Heart right ventricle (tissue), 16 donors: ENCODE measurements at regions not wholly inside any gene's neighbourhood (a gene's known extent, or its start where the extent isn't known, plus 50 kb on each side); places are given as distances from the start of the nearest gene placed in this dataset.

Experiments used
- ATAC-seq, 8 donors: fragments of 200-7000 bp; cut with Tn5 transposase; one replicate each; pipeline ENCODE4 v1.9.1; 2020; ENCODE audit warnings: mild to moderate bottlenecking in 8 of 8, moderate library complexity in 8 of 8, moderate number of reproducible peaks in 1 of 8
- DNase-seq, 2 donors: peaks; one replicate each; pipeline ENCODE4 v3.0.0-alpha.2; 2020
- H3K27ac ChIP-seq, 10 donors: fragments of 200-600 bp; sonication (generic) in 2 of 10; one replicate each; pipeline versions ENCODE4 v1.5.0 to v1.8.0; 2020 to 2022; ENCODE audit warnings: mild to moderate bottlenecking in 3 of 10
- H3K27me3 ChIP-seq, 7 donors: fragments of 200-600 bp; one replicate each; pipeline ENCODE4 v1.8.0; 2021 to 2022; ENCODE audit warnings: mild to moderate bottlenecking in 2 of 7
- H3K36me3 ChIP-seq, 9 donors: fragments of 200-600 bp; sonication (generic) in 1 of 9; one replicate each; pipeline versions ENCODE4 v1.5.0 to v1.8.0; 2020 to 2022; ENCODE audit warnings: mild to moderate bottlenecking in 2 of 9
- H3K4me1 ChIP-seq, 9 donors: fragments of 200-600 bp; sonication (generic) in 1 of 9; one replicate each; pipeline versions ENCODE4 v1.5.0 to v1.8.0; 2020 to 2022; ENCODE audit warnings: mild to moderate bottlenecking in 4 of 9
- H3K4me3 ChIP-seq, 10 donors: fragments of 200-600 bp; sonication (generic) in 2 of 10; one replicate each; pipeline versions ENCODE4 v1.5.0 to v1.8.0; 2020 to 2022; ENCODE audit warnings: mild to moderate bottlenecking in 7 of 10, moderate library complexity in 2 of 10
- H3K9me3 ChIP-seq, 11 donors: fragments of 200-600 bp in 10 of 11; sonication (generic) in 2 of 11; one replicate each; pipeline versions ENCODE4 v1.5.0 to v1.8.0; 2013 to 2022; ENCODE audit warnings: mild to moderate bottlenecking in 2 of 11, control low read depth in 1 of 11, moderate library complexity in 1 of 11
- CTCF ChIP-seq, 9 donors: fragments of 200-600 bp; sonication (generic) in 2 of 9; IDR thresholded peaks; one replicate each; pipeline versions ENCODE4 v1.5.0 to v1.8.0; 2021 to 2022; ENCODE audit warnings: antibody characterized with exemption in 9 of 9, mild to moderate bottlenecking in 5 of 9, moderate library complexity in 1 of 9
- WGBS, 2 donors: extraction: QIAGEN DNeasy Blood & Tissue Kit; methylation state at CpG; one replicate each; pipeline ENCODE4 v1.1.7; 2013; ENCODE audit warnings: inconsistent platforms in 1 of 2; 5-methylcytosine and 5-hydroxymethylcytosine counted together
- intact Hi-C, 10 donors: fragments of 100-400 bp; cut with DNase I; formaldehyde crosslinking; loops; one replicate each; pipeline versions ENCODE4 v1.11.1 to v1.14.2; 2022
- donor health status: Arrhythmogenic right ventricular cardiomyopathy.
- donor health status: ischemic (EF 13 %, LVEDD 7.1; RV severe dilation, severe dysfunction).
- donor health status: healthy with polysubstance abuse.
- donor health status: DM: no; HTN: yes; CAD: no.
- donor health status: DM: no; HTN: no; CAD: no.
- donor health status: ischemic (EF 25% LVEDD 6.9; RV normal size, moderate dysfunction).
- donor health status: ischemic (EF 25% LVEDD 5.7; RV mildly dilated, moderate dysfunction).
- donor health status: healthy.
- donor health status: DM: yes; HTN: yes; CAD: no.
- donor health status: Ischemic cardiomyopathy.
- donor health status: ischemic (EF 35%, LVEDD 5.7; RV mildly dilated, moderate dysfunction).
- donor health status: nonischemic (EF 11% LVEDD 7.7; RV severe dilation, severe dysfunction).
- donor health status: DM: yes; HTN: yes; CAD: no.
- donor health status: PGD.
- donor health status: ischemic (EF 29% LVEDD 5.4; RV normal size, mild dysfunction).
- donor health status: nonischemic (EF 23%, LVEDD 6.1; RV moderate dilation, normal function).

- intact Hi-C loops = no loop called here
- no peak overlapping the region for H3K27ac ChIP-seq
- H3K9me3 ChIP-seq = no peaks in the 10 kb centered on the region
- no peaks in the 10 kb centered on the region for H3K36me3 ChIP-seq
- H3K4me3 ChIP-seq = no peak overlapping the region
- WGBS, 2 donors = 94 to 95% methylated on average over 2 of the region's 2 CpGs
- DNase-seq = no peak
- H3K27me3 ChIP-seq = no peaks in the 10 kb centered on the region
- TF ChIP-seq CTCF (IDR thresholded peaks at IDR 0.05) = no peak
- no peaks in the 10 kb centered on the region for H3K4me1 ChIP-seq
- ATAC-seq = no peak
These were observed 127.0 kb upstream of the COL5A2 start for GRCh38 chr2:189306525-189306924.

DNA sequence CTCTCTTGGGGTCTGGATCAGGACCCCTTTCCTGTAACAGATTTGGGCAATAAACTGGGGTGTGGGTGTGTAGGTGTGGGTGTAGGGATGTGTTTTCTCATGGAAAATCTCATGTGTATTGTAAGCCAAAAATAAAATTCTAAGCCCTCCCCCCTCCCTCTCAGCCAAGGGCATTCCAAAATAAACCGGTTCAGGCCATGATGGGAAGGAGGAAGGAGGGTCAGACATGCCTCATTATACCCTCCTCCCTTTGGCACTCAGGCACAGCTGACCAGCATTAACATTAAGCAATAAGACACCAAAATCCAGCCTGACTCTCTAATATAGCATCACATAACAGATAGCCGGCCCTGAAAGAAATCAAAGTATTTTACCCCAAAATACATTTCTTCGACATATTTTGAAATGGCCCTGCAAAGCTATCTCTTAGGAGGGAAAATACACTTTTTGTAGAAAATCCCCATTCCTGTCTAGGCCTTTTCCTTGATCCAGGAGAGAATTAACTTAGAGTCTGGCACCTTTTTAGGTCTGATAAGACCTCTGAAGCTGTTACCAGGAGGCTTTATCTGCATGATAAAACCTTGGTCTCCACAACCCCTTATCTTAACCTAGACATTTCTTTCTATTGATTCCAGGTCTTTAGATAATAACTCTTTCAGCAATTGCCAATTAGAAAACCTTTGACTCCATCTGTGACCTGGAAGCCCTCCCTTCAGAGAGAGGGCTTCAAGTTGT lies 128.7 kb upstream of the COL5A2 start:
- WGBS, 2 donors = 69 to 72% methylated on average over 3 of the region's 3 CpGs
- no peaks in the 10 kb centered on the region for H3K36me3 ChIP-seq
- no peaks in the 10 kb centered on the region for H3K4me1 ChIP-seq
- H3K27ac ChIP-seq = no peak overlapping the region
- no peak for TF ChIP-seq CTCF (IDR thresholded peaks at IDR 0.05)
- no peaks in the 10 kb centered on the region for H3K27me3 ChIP-seq
- H3K4me3 ChIP-seq = no peak overlapping the region
- DNase-seq (no peak), ATAC-seq (no peak)
- intact Hi-C loops = no loop called here
- H3K9me3 ChIP-seq = no peaks in the 10 kb centered on the region

- TF ChIP-seq CTCF (IDR thresholded peaks at IDR 0.05) = no peak
- no peaks in the 10 kb centered on the region for H3K4me1 ChIP-seq
- H3K27me3 ChIP-seq = no peaks in the 10 kb centered on the region
- DNase-seq = no peak
- H3K9me3 ChIP-seq = no peaks in the 10 kb centered on the region
- no peaks in the 10 kb centered on the region for H3K36me3 ChIP-seq
- no peak overlapping the region for H3K4me3 ChIP-seq
- WGBS, 2 donors = 78 to 79% methylated on average over 4 of the region's 4 CpGs
- intact Hi-C loops = no loop called here
- H3K27ac ChIP-seq = no peak overlapping the region
- no peak for ATAC-seq
These were observed 129.8 kb upstream of the COL5A2 start for GRCh38 chr2:189309331-189309730.

- TF ChIP-seq CTCF (IDR thresholded peaks at IDR 0.05) = no peak
- no peaks in the 10 kb centered on the region for H3K36me3 ChIP-seq
- WGBS, 2 donors = 96% methylated on average over 13 of the region's 13 CpGs
- no peak overlapping the region for H3K4me3 ChIP-seq
- ATAC-seq (no peak), DNase-seq (no peak)
- H3K4me1 ChIP-seq = no peaks in the 10 kb centered on the region
- intact Hi-C loops = no loop called here
- H3K27ac ChIP-seq = no peak overlapping the region
- H3K27me3 ChIP-seq = no peaks in the 10 kb centered on the region
- H3K9me3 ChIP-seq = peaks cover 0 to 6% (median 0%) of the 10 kb centered on the region in 11 donors
These were observed 129.1 kb upstream of the WDR75 start for GRCh38 chr2:189312211-189312610.
